ENCODE measurements at regions not wholly inside any gene's neighbourhood (a gene's known extent, or its start where the extent isn't known, plus 50 kb on each side); places are given as distances from the start of the nearest gene placed in this dataset.

DNA sequence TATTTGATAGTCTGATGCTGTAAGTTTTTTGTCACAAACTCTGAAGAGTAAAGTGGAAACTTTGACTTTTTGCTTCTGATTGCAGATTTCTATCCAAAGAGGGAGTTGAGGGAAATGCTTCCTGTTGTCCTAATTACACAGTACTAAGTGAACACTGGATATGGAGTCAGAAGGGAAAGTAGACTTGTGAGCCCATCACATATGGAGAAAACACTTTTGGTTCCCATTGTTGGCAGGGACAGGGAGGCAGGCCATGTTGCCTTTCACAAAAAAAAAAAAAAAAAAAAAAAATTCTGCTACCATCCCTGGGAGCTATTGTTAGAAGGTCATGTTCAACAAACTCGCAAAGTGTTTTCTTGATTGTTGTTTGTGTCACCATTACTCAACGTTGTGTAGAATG is 144.3 kb downstream of the RPIA start:
- no peak overlapping the region for H3K27ac ChIP-seq (ENCODE audit: low read depth, low read length, poor library complexity, severe bottlenecking)
- ChIA-PET CTCF (interaction anchor here (0.6 kb wide), 1 partner anchor 83 kb away, joined by 3 read pairs; no protein-coding TSS in a partner anchor), POLR2A (ENCODE audit: low non-redundant PET) (no interaction called here)
- no TSS peak for BruUV-seq (replicated peaks)
- TF ChIP-seq, protein P1, sequence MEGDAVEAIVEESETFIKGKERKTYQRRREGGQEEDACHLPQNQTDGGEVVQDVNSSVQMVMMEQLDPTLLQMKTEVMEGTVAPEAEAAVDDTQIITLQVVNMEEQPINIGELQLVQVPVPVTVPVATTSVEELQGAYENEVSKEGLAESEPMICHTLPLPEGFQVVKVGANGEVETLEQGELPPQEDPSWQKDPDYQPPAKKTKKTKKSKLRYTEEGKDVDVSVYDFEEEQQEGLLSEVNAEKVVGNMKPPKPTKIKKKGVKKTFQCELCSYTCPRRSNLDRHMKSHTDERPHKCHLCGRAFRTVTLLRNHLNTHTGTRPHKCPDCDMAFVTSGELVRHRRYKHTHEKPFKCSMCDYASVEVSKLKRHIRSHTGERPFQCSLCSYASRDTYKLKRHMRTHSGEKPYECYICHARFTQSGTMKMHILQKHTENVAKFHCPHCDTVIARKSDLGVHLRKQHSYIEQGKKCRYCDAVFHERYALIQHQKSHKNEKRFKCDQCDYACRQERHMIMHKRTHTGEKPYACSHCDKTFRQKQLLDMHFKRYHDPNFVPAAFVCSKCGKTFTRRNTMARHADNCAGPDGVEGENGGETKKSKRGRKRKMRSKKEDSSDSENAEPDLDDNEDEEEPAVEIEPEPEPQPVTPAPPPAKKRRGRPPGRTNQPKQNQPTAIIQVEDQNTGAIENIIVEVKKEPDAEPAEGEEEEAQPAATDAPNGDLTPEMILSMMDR (conservative IDR thresholded peaks at IDR 0.05; ENCODE audit: low read depth, low read length) = no peak
- TF ChIP-seq EZH2 (IDR thresholded peaks at IDR 0.05; ENCODE audit: borderline replicate concordance, low read depth, low read length, poor library complexity, severe bottlenecking) = no peak
- peaks cover 55% of the 10 kb centered on the region for H3K27me3 ChIP-seq (replicated peaks; ENCODE audit: insufficient read depth, low read depth, low read length, poor library complexity)
- H3K9me3 ChIP-seq (ENCODE audit: low read depth, low read length, poor library complexity, severe bottlenecking) = no peaks in the 10 kb centered on the region
- no peak overlapping the region for H3K4me3 ChIP-seq (ENCODE audit: low read depth, low read length, poor library complexity, severe bottlenecking)
- DNase-seq (ENCODE audit: low spot score) = no peak
- no peaks in the 10 kb centered on the region for H3K4me1 ChIP-seq (ENCODE audit: insufficient read depth, low read length, poor library complexity, severe bottlenecking)
- no peaks in the 10 kb centered on the region for H3K36me3 ChIP-seq (ENCODE audit: insufficient read depth, low read length, poor library complexity, severe bottlenecking)
- intact Hi-C loops (cut with micrococcal nuclease; ENCODE audit: unreplicated experiment) = no loop called here

DNA sequence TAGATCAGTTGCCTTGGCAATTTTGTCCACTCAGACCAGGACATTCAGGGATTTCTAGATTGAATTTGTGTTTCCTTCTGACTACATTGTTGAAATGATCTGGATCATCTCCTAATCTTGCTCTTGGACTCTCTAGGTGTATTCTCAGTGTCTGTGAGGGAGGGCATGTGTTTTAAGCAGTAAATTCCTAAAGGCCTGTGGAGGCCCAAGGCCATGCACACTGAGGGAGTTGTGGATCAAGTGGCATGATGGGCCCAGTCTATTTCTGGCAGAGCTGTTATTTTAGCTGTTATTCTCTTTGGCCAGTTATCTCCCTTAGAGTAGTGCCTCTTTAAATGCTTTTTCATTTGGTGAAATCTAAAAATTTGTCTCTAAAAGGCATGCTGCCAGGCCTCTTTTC is 144.9 kb downstream of the RPIA start:
- Histone ChIP-seq H3K27me3 (replicated peaks; ENCODE audit: insufficient read depth, low read depth, low read length, poor library complexity) (peaks cover 58% of the 10 kb centered on the region), H3K36me3 (ENCODE audit: insufficient read depth, low read length, poor library complexity, severe bottlenecking) (no peaks in the 10 kb centered on the region), H3K9me3 (ENCODE audit: low read depth, low read length, poor library complexity, severe bottlenecking) (no peaks in the 10 kb centered on the region), H3K4me1 (ENCODE audit: insufficient read depth, low read length, poor library complexity, severe bottlenecking) (no peaks in the 10 kb centered on the region), H3K27ac (ENCODE audit: low read depth, low read length, poor library complexity, severe bottlenecking) (no peak overlapping the region), H3K4me3 (ENCODE audit: low read depth, low read length, poor library complexity, severe bottlenecking) (no peak overlapping the region)
- ChIA-PET CTCF (interaction anchor here (0.6 kb wide), 1 partner anchor 82 kb away, joined by 3 read pairs; no protein-coding TSS in a partner anchor), POLR2A (ENCODE audit: low non-redundant PET) (no interaction called here)
- no TSS peak for BruUV-seq (replicated peaks)
- DNase-seq (ENCODE audit: low spot score) = no peak
- no peak for TF ChIP-seq EZH2 (IDR thresholded peaks at IDR 0.05; ENCODE audit: borderline replicate concordance, low read depth, low read length, poor library complexity, severe bottlenecking)
- TF ChIP-seq, protein P1 (conservative IDR thresholded peaks at IDR 0.05; ENCODE audit: low read depth, low read length) = no peak
- intact Hi-C loops (cut with micrococcal nuclease; ENCODE audit: unreplicated experiment) = no loop called here

DNA sequence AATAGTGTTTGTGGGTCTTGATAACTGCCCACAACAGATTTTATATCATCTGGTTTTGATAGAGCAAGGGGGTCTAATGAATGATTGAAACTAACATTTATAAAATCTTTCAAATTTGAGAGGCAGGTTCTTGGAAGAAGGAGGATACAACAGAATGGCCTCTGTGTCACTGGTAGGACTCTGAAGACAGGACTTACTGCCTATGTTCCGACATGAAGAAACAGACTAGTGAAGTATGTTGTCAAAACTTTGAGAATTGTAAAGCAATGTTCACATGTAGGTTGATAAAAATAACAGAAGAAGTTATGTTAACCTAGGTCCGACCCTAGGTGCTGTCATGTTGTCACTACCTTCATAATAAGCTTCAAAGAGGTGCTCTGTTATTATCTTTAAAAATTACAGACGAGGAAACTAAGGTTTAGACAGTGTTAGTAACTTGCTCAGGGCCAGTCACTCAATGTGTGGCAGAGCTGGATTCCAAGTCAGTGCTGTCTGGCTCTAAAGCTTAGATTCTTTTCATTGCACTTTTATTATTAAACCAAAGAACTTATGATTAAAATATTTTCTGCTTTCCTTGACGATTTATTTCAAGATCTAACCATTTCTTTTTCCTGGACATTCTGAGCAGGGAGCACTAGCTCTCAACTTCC is 146.2 kb downstream of the RPIA start:
- Histone ChIP-seq H3K4me3 (ENCODE audit: low read depth, low read length, poor library complexity, severe bottlenecking) (no peak overlapping the region), H3K27ac (ENCODE audit: low read depth, low read length, poor library complexity, severe bottlenecking) (no peak overlapping the region), H3K27me3 (replicated peaks; ENCODE audit: insufficient read depth, low read depth, low read length, poor library complexity) (peaks cover 61% of the 10 kb centered on the region), H3K36me3 (ENCODE audit: insufficient read depth, low read length, poor library complexity, severe bottlenecking) (no peaks in the 10 kb centered on the region), H3K9me3 (ENCODE audit: low read depth, low read length, poor library complexity, severe bottlenecking) (no peaks in the 10 kb centered on the region), H3K4me1 (ENCODE audit: insufficient read depth, low read length, poor library complexity, severe bottlenecking) (no peaks in the 10 kb centered on the region)
- no TSS peak for BruUV-seq (replicated peaks)
- ChIA-PET CTCF (no interaction called here), POLR2A (ENCODE audit: low non-redundant PET) (no interaction called here)
- intact Hi-C loops (cut with micrococcal nuclease; ENCODE audit: unreplicated experiment) = no loop called here
- TF ChIP-seq, protein P1 (conservative IDR thresholded peaks at IDR 0.05; ENCODE audit: low read depth, low read length) = no peak
- no peak for TF ChIP-seq EZH2 (IDR thresholded peaks at IDR 0.05; ENCODE audit: borderline replicate concordance, low read depth, low read length, poor library complexity, severe bottlenecking)
- no peak for DNase-seq (ENCODE audit: low spot score)

All from A673 (cell line).